ENCODE measurements at regions not wholly inside any gene's neighbourhood (a gene's known extent, or its start where the extent isn't known, plus 50 kb on each side); places are given as distances from the start of the nearest gene placed in this dataset.

DNA sequence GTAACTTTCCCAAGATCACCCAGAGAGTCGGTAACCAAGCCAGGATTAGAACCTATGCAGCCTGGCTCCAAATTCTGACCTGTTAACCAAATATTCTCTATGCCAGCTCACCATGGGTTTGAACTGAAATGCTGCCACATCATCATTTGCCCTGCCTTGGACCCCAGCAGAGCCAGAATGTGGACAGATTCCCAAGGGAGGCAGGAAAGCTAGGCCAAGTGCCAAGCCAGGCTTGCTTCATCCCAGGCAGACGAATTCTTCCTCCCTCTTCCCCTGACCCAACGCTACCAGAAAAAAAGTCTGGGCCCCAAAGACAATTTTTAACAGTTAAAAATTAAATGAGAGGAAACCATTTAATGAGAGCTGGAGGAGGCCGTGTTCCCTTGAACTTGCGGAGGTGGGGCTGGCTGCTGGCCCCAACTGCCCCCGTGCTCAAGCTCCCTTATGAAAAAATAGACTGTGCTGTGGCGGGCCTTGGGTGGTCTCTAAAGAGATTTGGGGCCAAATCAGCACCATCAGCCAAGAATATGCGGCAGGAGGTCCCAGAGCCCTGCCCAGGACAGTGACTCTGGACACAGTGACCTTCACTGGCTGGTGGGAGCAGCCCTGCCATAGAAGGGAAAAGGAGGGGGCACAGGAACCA lies 184.1 kb upstream of the SYT13 start:
- no peaks in the 10 kb centered on the region for H3K4me1 ChIP-seq
- no peaks in the 10 kb centered on the region for H3K36me3 ChIP-seq
- no peak for ATAC-seq
- TF ChIP-seq POLR2A (IDR thresholded peaks at IDR 0.05) (no peak), POLR2AphosphoS5 (IDR thresholded peaks at IDR 0.05) (no peak), EP300 (IDR thresholded peaks at IDR 0.05) (no peak)
- TF ChIP-seq, protein P1, sequence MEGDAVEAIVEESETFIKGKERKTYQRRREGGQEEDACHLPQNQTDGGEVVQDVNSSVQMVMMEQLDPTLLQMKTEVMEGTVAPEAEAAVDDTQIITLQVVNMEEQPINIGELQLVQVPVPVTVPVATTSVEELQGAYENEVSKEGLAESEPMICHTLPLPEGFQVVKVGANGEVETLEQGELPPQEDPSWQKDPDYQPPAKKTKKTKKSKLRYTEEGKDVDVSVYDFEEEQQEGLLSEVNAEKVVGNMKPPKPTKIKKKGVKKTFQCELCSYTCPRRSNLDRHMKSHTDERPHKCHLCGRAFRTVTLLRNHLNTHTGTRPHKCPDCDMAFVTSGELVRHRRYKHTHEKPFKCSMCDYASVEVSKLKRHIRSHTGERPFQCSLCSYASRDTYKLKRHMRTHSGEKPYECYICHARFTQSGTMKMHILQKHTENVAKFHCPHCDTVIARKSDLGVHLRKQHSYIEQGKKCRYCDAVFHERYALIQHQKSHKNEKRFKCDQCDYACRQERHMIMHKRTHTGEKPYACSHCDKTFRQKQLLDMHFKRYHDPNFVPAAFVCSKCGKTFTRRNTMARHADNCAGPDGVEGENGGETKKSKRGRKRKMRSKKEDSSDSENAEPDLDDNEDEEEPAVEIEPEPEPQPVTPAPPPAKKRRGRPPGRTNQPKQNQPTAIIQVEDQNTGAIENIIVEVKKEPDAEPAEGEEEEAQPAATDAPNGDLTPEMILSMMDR (IDR thresholded peaks at IDR 0.05), result no peak
- H3K9me3 ChIP-seq, result no peaks in the 10 kb centered on the region
- no peak overlapping the region for H3K4me3 ChIP-seq
- H3K27ac ChIP-seq, result no peak overlapping the region
- whole genome bisulfite sequencing, 2 donors (ENCODE audit: low coverage in 1 of 2), result 60 to 63% methylated on average over 2 to 8 of the region's 8 CpGs
- H3K27me3 ChIP-seq, result no peaks in the 10 kb centered on the region

DNA sequence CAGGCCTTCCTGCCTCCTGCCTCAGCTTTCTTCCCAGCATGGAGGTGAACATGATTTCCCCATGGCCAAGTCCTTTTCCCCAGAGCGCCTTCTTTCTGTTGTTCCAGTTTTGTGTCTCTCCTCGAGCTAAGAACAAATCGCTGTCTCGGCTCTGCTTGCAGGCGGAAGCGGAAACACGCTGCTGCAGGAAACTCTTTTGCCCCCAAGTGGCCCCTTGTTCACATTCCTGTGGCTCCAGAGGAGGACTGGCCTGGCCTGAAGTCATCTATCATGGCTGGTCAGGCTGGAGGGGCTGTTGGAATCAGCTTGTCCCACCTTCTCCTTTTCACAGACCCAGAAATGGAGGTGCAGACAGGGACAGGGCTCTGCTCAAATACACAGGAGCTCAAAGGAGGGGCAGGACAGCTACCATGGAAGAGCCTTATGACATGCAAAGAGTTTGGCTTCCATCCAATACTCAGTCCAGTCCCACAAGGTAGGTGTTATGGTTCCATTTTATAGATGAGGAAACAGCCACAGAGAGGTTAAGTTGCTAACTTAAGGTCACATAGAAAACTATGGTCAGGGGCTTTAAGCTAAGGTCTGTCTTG lies 182.2 kb upstream of the SYT13 start:
- H3K27me3 ChIP-seq, result peaks cover 9% of the 10 kb centered on the region
- H3K27ac ChIP-seq, result no peak overlapping the region
- WGBS, 2 donors (ENCODE audit: low coverage in 1 of 2), result 53 to 80% methylated on average over 2 to 3 of the region's 7 CpGs
- H3K36me3 ChIP-seq, result no peaks in the 10 kb centered on the region
- no peaks in the 10 kb centered on the region for H3K9me3 ChIP-seq
- no peak for TF ChIP-seq POLR2AphosphoS5 (IDR thresholded peaks at IDR 0.05)
- no peak for TF ChIP-seq POLR2A (IDR thresholded peaks at IDR 0.05)
- TF ChIP-seq, protein P1 (IDR thresholded peaks at IDR 0.05), result no peak
- no peak for TF ChIP-seq EP300 (IDR thresholded peaks at IDR 0.05)
- no peak for ATAC-seq
- no peak overlapping the region for H3K4me3 ChIP-seq
- H3K4me1 ChIP-seq, result no peaks in the 10 kb centered on the region

DNA sequence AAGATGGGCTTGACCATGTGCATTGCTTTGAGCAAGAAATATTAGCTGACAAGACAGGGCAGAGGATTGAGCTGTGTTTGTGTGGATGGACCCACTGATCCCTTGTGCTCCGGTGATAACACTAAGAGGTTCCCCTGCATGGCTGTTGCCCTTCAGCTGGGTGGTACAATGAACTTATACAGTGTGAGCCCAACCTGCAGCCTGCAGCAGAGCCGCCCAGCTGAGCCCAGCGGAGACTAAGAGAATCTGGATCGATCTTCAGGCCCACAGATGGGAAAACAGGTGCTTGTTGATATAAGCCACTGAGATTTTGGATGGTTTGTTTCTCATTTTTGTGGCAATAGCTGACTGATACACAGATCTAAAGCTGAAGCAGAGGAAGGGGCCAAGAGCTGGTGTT lies 177.4 kb upstream of the SYT13 start:
- Histone ChIP-seq H3K9me3 (no peaks in the 10 kb centered on the region), H3K27me3 (peaks cover 44% of the 10 kb centered on the region), H3K36me3 (no peaks in the 10 kb centered on the region), H3K4me3 (no peak overlapping the region), H3K4me1 (no peaks in the 10 kb centered on the region), H3K27ac (no peak overlapping the region)
- WGBS, 2 donors (ENCODE audit: low coverage in 1 of 2), result 80% methylated on average over 1 of the region's 4 CpGs; no CpG with 5 or more reads in 1 of the 2 donors
- no peak for ATAC-seq
- TF ChIP-seq, protein P1 (IDR thresholded peaks at IDR 0.05), result no peak
- no peak for TF ChIP-seq POLR2AphosphoS5 (IDR thresholded peaks at IDR 0.05)
- TF ChIP-seq EP300 (IDR thresholded peaks at IDR 0.05), result no peak
- no peak for TF ChIP-seq POLR2A (IDR thresholded peaks at IDR 0.05)

DNA sequence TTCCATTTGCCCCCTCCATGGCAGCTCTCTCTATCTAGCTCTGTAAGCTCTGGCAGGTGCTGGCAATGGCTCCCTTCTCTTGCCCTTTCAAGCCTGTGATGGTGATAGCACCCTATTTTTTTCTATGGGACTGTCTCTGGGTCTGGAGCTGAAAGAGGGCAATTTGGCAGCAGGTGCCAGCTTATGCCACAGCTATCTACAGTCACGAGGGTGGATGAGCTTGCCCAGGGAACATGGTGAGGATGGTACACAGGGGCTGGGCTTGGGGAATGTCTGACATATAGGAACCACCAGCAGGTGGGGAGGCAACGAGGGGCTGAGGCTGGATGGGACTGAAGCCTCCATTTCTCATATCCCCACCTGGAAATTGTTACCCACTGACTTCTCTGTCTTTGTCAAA lies 175.4 kb upstream of the SYT13 start:
- H3K9me3 ChIP-seq, result no peaks in the 10 kb centered on the region
- no peak overlapping the region for H3K4me3 ChIP-seq
- no CpG with 5 or more reads among the region's 2 CpGs for WGBS, 2 donors (ENCODE audit: low coverage in 1 of 2)
- peaks cover 44% of the 10 kb centered on the region for H3K27me3 ChIP-seq
- no peak overlapping the region for H3K27ac ChIP-seq
- TF ChIP-seq, protein P1 (IDR thresholded peaks at IDR 0.05), result no peak
- TF ChIP-seq POLR2AphosphoS5 (IDR thresholded peaks at IDR 0.05) (no peak), POLR2A (IDR thresholded peaks at IDR 0.05) (no peak), EP300 (IDR thresholded peaks at IDR 0.05) (no peak)
- H3K4me1 ChIP-seq, result no peaks in the 10 kb centered on the region
- ATAC-seq, result no peak
- no peaks in the 10 kb centered on the region for H3K36me3 ChIP-seq

DNA sequence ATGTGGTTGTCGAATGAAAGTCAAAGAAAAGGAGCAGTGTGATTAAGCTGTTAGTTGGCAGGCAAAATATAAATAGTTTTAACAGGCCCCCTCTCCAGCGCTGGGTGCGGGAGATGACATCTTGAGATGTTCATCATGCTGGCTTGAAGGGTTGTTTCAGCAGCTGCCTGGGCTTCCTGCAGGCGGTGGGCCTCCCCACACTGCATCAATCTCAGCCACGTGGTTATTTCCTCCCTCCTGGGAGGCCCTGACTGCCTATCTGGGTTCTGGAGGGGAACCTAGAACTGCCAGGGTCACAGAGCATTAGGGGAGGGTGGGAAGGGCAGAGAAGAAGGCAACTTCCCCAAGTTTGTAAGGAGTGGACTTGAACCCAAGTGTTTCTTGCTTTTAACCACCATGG lies 173.3 kb upstream of the SYT13 start:
- WGBS, 2 donors (ENCODE audit: low coverage in 1 of 2), result 33 to 39% methylated on average over 1 to 5 of the region's 5 CpGs
- no peak overlapping the region for H3K4me3 ChIP-seq
- H3K9me3 ChIP-seq, result peaks cover 0 to 12% (median 0%) of the 10 kb centered on the region in 3 donors
- no peak for ATAC-seq
- H3K27ac ChIP-seq, result no peak overlapping the region
- TF ChIP-seq POLR2AphosphoS5 (IDR thresholded peaks at IDR 0.05) (no peak), EP300 (IDR thresholded peaks at IDR 0.05) (no peak), POLR2A (IDR thresholded peaks at IDR 0.05) (no peak)
- TF ChIP-seq, protein P1 (IDR thresholded peaks at IDR 0.05), result no peak
- H3K4me1 ChIP-seq, result no peaks in the 10 kb centered on the region
- peaks cover 56% of the 10 kb centered on the region for H3K27me3 ChIP-seq
- H3K36me3 ChIP-seq, result no peaks in the 10 kb centered on the region

All from gastroesophageal sphincter (tissue), 4 donors.